AML-193 (cell line): ENCODE measurements at regions not wholly inside any gene's neighbourhood (a gene's known extent, or its start where the extent isn't known, plus 50 kb on each side); places are given as distances from the start of the nearest gene placed in this dataset.

ENCODE experiments used
- DNase-seq, 2 experiments: peaks; one replicate each; lab custom pipeline; 2025; lab: John Stamatoyannopoulos, UW

DNA sequence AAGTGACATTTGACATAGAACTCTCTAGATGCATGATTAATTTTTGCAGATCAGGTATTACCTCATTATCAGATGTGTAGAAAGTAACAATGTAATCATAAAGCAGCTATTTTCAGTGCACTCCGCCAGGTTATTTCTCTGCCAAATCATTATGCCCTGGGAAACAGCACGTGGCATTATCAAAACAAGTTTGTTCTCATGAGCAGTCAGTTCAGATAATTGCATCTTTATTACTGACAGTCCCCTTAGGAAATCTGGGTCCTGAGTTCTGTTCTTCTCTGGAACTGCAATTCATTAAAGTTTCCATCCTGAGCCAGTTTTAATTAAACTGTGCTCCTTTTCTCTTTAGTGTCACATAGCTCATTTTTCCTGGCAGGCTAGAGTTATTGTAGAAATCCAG lies 94.7 kb upstream of the KRR1 start:
- DNase-seq = no peak

DNA sequence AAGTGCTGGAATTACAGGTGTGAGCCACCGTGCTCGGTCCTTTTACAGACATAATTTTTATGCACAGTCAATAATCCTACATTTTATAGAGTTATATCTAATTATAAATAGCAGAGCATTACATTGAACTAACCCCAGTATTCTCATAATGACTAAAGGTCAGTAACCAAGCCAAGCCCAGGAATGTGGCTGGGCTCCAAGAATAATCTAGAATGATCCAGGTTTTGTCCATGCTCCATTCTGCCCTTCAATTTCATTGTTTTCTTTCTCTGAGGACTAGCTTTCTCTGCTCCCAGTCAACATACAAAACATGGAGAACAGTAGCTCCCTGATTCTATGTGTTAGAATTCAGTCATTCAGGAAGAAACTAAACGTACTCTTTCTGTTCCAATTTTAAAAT lies 92.1 kb upstream of the KRR1 start:
- DNase-seq = no peak

DNA sequence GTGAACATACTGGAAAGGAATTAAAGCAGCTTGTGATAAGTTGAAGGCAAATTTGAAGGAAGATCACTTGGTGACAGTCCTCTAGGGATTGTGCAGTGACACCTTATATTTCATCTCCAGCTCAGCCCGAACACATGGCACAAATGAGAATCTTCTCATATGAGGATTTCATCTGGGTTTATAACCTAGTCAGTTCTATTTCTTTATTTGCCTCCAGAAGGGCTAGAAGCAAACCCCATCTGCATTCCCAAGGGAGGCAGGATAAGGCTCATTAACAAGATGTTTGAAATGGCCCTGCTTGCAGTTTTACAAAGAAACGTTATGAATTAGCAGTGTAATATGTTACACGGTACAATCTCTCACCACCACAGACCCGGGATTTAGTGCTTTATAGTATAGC lies 90.7 kb upstream of the KRR1 start:
- no peak for DNase-seq

DNA sequence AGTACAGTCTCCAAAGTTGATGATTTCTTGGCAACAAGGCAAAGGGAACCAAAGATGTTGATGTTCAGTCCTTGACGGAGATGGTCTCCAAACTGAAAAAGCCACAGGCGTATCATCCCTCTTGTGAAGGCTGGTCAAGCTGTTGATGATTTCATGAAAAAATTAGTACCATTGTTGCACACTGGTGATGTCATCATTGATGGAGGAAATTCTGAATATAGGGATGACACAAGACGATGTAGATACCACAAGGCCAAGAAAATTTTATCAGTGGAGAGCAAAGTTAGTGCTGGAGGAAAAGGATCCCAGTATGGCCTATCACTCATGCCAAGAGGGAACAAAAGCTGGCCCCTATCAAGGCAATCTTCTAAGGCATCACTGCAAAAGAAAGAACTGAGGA lies 88.7 kb upstream of the KRR1 start:
- DNase-seq = no peak

DNA sequence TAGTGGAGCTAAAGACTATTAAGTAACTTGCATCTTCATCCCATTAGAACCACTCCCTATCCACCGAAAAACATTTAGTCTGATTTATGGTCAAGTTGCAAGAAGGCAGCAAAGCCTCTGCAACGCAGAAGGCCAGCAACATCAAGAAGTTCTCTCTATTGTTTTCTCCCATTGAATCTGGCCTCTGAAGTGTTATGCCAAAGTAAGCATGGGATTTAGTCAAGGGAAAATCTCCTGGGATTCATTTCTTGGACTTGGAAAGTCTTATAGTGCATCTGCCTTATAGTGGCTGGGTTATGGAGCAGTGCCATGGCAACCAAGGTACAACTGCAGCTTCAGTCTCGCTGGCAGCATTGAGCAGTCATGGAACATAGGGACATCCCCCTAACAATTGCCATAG lies 87.7 kb upstream of the KRR1 start:
- DNase-seq = no peak

DNA sequence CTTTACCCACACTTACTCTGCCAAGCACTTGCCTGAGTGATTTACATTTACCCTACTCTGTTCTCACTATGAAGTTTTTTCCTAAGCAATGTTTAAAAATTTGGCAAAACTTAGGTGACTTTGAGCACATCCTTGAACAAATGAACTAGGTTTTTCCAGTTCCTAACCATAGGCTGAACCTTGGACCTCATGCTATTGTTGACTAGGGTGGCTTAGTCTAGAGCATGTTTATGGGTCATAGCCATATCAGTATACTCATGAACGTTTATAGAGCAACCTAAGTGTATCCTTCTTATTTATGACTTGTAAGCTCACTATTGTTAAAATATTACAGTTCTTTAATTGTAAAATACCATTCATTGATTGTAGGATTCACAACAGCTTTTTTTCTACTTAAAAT lies 85.0 kb upstream of the KRR1 start:
- no peak for DNase-seq

DNA sequence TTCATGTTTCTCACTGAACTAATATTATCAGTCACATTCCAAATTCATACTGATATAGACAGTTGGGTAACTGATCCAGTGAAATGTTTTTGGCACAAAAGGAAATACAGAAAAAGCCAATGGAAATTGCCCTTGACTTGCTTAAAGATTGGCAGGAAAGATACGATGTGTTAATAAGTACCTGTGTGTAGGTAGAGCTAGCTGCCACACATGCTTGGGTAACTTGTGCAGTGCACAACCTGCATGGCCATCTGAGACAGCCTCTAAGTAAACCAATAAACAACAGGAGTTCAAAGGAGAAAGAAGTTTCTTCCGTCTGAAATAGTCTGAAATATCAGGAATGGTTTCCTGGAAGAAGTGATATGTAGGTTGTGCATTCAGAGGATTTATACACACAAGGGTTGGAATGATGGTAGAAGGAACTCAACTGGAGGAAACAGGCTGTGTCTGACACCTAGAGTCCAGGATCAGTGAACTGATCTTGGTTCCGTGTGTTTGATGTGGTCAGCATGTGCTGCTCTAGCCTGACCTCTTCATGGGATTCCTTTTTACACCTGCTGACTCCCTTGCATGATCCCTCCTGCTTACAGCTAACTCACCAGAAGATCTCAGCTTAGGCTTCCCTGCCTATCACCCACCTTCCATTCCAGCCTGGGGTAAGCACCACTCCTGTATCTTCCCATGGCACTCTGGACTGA lies 81.4 kb upstream of the KRR1 start:
- DNase-seq = no peak

DNA sequence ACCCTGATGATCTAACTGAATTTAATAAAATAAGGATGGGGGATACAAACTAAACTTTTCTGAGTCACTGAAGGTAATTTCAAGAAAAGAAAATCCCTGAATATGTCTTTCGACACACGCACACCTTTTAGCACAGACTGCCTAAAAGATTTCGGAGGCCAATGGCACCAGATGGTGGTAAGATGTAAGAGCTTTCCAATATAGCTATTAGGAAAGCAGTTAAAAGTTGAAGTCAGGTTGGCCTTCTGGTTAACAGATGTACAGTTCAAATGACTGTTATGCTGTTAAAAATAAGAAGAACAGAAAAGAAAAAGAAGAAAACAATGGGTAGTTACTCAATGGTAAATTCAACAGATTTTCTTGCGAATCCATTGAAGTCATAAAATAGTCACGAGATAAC lies 80.7 kb upstream of the KRR1 start:
- no peak for DNase-seq

DNA sequence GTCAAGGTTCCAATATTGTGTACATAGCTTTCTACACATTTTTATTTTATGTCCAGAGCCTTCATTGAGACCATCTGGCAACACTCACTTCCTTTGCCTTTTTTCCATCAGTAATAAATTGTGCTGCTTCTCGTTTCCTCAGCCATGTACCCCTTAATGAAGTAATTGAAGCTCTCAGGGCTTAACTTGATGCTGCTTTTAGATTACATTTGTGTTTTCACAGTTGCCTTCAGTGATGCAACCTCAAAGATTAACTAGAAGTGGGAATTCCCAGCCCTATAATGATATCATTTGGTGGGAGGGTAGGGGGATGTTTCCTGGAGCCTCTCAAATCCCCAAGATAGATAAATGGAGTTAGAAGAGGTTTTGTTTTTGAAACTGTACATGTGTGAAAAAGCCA lies 80.2 kb upstream of the KRR1 start:
- no peak for DNase-seq

DNA sequence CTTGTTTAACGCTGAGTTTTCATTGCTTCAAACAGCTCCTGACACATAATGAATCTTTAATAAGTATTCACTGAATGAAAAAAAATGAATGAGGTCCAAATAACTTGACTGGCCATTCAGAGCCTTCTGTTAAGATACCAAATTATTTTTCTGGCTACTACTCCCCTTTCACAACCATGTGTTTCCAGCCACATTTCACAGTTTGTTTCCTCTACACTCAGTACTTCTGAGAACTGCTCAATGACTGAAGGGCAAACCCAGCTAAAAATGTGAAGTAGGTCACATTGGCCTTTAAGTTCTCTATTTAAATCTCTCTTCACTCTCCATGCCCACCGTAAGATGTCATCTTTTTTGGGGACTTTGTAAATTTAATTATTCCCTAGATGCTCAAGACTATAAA lies 78.4 kb upstream of the KRR1 start:
- no peak for DNase-seq

DNA sequence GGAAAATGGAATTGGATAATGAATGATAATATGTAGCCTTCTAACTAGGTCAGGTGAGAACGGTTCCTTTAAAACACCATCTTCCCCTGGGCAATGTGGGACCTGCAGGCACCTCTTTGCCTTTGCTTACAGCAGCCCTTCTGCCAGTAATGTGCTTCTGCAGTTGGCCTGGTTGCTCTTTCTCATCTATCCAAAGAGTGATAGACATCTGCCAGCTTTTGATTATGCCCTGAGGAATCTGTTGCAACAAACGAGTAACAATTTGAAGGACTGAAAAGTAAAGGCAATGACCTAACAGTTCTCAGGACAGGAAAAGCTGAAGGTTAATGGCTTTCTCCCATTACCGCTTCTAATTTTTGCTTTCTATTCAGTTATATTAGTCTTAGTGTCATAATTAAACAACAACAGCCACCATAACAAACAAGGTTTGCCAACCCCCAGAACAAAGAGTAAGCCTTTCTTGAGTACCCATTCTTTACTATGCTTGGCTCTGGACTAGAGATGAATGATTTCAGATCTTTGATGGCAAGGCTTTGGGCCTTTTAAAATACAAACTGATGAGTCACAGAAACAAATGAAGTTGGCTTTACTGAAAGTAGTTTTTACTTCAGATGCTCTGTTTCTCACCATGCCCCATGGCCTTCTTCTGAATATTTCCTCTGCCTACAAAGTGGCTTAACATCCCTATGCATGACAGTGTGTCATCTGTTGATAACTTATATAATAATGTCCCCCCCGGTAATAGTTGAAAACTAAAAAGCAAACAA lies 76.1 kb upstream of the KRR1 start:
- DNase-seq = no peak

DNA sequence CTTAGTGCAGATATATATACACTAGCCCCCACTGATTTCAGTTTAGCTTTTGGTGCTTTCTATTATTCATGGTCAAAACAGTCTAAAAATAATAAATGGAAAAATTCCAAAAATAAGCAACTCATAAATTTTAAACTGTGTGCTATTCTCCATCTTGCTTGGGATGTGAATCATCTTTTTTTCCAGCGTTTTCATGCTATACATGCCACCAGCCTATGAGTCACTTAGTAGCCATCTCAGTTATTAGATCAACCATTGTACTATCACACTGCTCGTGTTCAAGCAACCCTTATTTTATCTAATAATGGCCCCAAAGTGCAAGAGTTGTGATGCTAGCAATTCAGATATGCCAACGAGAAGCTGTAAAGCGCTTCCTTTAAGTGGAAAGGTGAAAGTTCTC lies 73.9 kb upstream of the KRR1 start:
- no peak for DNase-seq

DNA sequence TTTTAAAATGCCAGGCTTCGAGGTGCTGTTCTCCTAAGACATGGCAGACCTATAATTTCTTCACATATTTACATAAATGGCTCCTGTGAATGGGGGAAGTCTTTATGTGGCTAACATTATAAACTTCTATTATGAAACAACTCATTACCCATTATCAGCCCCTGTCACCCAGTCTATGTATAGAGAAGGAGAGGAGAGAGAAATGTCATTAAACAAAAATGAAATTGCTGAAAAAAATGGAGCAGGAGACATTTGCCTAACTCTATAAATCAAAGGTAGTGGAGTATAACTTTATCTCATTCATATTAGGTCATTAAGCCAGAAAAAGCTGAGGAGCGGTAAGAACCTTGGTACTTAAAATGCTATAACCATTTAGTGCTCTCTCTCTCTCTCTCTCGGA lies 71.9 kb upstream of the KRR1 start:
- no peak for DNase-seq

DNA sequence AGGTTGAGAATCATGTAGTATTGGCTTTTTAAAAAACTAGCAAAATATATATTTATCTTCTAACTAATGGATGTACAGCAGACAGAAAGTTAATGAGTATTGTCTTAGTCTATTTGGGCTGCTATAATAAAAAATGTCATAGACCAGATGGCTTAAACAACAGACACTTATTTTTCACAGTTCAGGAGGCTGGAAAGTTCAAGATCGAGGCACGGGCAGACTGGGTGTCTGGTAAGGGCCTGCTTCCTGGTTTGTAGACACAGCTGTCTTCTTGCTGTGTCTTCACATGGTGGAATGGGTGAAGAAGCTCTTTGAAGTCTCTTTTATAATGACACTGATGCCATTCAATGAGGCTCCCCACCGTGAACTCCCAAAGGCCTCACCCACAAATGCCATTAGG lies 70.1 kb upstream of the KRR1 start:
- DNase-seq = no peak

DNA sequence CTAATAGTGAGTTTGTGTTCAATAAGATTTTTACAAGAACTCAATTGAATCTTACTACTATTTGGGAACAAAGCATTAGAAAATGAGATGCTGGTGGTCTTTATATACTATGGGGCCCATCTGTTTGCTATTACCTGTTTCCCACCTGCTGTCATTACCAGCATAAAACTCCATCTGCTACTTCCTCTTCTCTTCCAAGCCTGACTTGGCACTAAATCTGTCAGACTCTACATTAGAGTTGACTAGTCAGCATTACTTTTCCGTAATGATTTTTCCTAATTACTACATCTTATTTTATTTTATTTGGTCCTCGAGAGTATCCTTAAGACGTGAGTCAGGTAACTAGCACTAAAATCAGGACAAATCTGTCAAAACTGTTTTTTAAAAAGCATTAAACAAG lies 68.1 kb upstream of the KRR1 start:
- DNase-seq = no peak

DNA sequence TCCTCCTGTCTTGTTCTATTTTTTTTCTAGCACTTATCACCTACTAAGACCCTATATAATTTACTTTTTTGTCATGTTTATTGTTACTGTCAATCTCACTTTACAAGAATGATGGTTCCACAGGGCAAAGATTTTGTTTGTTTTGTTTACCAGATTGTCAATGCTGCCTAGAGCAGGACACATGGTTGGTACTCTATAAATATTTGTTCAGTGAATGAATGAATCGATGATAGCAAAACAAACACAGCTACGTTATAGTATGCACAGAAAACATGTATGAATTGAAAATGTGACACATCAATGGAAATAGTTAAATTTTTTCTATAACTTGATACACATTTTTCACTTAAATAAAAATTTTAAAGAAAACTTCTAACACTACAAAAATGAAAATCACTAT lies 67.1 kb upstream of the KRR1 start:
- no peak for DNase-seq

DNA sequence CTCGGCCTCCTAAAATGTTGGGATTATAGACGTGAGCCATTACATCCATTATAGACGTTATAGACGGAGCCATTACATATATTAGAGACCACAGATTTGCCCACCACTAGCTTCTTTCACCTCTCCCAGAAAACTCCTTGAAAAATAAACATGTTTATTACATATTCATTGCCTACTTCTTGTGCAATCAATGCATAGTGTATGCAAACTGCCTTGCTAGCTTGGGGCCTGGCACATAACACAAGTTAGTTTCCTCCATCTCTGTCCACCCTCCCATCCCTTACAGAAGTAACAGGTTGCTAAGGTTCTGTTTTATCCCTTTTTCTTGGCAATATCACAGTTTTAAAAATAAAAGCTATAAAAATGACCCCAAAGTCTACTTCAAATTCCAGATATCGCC lies 66.4 kb upstream of the KRR1 start:
- no peak for DNase-seq

DNA sequence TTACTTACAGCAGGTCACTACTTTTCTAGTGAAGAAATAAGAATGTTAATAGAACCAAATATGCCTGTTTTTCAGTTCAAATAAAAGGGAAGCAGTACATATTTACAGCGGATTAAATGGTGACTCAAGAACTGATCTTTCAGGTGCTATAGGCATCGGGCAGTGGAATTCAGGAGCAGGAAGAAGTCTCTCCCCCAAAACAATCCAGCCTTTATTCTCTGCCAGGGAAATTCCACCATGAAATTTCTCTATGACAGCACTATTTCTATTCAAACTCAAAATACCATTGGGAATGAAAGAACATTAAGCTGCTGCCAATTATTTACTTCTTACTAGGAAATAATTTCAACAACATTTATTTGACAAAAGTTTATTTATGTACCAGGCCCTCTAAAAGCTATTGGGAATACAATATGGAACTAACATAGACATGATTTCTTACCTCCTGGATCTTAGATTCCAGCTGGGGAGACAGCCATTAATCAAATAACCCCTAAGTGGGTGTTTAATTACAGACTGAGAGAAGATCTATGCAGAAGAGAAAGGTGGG lies 60.3 kb upstream of the KRR1 start:
- no peak for DNase-seq

DNA sequence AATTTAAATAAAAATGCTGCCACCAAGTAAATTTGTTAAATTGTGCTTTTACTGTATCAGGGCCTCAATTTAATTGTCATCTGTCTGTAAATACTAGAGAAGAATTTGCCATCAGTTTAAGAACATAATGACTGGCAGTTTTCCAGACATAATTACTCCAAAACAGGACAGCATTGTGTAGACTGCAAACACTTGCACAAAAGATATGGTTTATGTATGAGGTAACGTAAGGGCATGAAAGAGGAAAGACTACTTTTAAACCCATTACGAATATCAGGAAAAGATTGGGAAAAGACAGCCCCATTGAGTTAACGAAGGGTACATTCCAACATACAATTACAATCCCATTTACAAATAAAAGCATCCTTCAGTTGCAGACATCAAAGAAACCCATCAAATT lies 59.8 kb upstream of the KRR1 start:
- no peak for DNase-seq

DNA sequence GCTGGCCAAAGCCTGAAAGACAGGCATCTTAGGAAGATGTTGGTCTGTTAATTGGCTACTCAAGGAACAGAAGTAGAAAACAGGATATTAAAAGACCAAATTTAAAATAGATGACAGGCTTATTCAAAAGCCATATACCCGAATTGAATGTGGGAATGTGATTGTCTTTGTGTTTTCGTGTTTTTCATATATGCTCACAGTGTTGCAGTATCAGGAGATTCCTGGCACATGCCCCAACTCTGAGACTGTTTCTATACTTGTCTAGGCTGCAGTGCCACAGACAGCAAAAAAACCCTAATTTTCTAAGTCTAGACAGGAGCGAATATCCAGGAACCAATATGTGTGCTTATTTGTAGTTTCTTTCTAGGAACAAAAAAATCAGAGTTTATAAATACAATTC lies 57.4 kb upstream of the KRR1 start:
- no peak for DNase-seq

DNA sequence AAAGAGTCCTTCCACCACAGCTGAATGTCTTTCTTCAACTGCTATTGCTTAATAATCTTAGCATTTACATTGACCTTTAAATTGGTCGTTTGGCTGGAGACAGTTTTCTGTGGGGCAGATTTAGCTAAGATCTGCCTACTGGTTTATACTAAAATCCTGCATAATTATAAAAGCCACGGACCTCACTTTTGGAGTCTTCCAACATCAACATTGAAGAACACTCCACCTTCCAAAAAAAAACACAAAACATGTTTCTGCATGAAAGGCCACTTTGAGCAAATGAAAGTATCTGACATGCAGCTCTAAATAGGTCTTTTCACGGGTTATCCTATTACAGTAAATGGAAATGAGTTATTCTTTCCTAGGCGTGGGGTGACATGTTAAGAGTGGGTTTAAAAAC lies 57.0 kb upstream of the KRR1 start:
- DNase-seq = no peak

DNA sequence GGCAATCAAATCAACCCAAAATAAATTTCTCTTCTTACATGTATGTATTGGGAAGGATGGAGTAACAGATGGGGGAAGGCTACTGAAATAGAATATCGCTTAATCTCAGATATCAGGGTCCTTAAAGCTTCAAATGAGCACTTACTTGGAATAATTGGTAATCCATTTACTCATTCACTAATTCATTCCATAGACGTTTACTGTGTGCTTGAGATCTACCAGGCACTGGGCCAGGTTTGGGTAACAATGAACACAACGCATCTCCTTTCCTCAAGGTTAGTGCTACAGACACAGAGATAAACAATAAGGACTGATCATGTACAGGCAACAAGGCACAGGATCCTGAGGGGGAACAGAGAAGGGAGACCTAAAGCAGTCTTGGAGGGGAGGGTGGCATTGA lies 54.4 kb upstream of the KRR1 start:
- no peak for DNase-seq

DNA sequence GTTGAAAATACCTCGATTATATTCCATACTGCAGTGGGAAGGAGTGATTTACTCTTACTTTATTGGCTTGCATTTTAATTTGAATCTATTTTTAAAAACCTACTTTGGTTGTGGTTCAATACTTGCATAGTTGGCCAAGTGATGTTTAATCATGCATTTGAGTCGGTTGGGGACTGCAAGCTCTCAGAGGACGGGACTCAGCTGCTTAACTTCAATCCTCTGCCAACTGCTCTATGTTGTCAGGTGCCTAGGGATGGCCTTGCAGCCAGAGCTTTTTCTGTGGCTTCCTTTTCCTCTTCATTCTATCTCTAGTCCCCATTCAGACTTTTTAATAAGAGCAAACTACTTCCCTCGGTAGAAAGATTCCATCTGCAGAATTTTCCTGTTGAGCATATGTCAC lies 53.4 kb upstream of the KRR1 start:
- DNase-seq = no peak

DNA sequence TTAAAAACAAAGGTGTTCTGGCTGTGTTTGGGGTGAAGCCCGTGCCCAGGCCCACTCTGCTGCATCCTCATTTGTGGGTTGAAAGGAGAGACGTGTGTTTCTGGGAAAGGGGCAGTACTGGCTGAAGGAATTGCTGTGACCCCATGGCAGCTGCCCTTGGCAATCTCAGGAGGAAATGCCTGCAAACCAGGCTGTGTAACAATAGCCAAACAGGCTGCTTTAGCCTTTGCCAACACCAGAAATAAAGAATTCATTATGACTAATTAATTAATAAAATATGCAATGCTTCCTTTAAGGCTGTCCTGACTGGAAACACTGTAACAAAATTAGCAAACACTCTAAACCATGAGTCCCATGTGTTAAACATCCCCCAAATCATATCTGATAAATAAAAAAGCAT lies 53.0 kb upstream of the KRR1 start:
- DNase-seq = no peak
